GM18909 (cell line): ENCODE measurements at regions not wholly inside any gene's neighbourhood (a gene's known extent, or its start where the extent isn't known, plus 50 kb on each side); places are given as distances from the start of the nearest gene placed in this dataset.

Source experiments
- ATAC-seq: cut with Tn5 transposase; IDR thresholded peaks from one replicate; pipeline ENCODE4 v1.9.1; 2021; ENCODE audit warnings: mild to moderate bottlenecking; ENCODE audit not compliant: unreplicated experiment, poor library complexity

DNA sequence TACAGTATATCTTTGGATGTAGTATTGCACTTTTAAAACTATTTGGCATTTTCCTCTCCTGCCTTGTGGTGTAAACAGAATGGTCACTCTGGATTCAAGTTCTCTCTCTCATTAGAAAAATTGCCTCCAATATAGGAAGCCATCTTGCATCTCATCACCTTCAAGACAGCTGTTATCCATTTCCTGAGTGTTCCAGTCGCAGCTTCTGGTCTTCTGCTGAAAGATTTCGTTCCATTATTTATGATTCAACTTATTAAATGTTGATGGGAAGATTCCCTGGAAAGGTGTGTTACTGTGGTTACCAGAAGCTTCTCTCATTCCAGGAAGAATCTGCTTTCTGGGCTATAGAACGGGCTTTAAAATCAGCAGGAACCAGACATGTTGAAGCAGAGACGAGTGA lies 568.3 kb upstream of the SLIT2 start:
- no peak for ATAC-seq

DNA sequence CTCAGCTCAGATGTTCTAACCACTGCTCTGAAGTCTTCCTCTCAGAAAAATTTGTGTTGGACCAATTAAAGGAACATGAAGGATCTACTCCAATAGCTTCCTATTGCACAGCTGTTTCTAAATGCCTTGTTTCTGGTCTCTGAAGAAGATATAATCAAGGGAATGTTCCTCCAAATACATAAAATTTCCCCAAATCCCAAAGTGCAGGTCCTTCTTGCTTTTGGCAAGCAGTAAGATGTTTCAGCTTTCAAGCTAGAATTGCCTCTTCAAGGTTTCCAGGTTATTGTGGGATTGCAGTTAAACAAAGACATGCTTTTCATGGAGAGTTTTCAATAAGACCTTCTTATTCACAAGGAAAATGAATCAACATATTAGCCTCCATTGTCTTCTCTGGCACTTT lies 574.5 kb upstream of the SLIT2 start:
- ATAC-seq, result no peak

DNA sequence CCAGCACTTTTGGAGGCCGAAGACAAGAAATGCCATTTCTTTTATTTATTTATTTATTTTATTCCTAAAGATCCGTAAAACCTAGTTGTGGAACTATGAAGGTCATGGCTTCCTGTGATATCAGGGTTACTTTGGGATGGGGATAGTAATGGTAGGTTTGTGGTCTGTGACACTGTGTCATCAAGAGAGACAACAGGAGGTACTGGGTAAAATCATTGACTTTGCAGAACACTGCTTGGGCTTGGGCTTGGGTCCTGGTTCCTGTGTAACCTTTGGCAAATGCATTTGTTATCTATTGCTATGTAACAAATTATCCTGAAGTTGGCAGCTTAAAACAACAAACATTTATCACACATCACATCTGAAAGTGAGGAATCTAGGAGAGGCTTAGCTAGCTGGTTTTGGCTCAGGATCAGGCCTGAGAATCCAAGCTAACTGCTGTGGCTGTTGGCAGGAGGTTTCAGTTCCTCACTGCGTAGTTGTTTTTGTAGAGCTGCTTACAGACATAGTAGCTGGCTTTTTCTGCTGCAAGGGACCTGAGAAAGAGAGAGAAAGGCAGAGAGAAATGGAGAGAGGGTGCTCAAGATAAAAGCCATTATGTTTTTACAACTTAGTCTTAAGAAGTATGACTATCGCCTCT lies 576.4 kb upstream of the SLIT2 start:
- no peak for ATAC-seq

DNA sequence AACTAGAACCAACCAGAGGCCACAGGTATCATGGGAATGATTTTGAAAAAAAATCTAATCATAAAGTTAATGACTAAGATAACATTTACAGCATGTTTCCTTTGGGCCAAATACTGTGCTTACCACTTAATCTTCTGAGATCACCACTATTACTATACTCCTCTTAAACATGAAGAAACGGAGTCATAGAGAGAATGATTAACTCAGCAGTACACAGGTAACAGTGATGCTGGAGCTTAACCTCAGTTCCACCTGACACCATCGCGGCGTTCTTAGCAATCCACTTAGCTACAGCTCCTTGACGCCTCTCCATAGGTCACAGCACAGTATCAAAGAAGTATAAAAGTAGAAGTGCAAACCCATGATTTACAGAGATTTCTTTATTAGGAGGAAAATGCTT lies 592.6 kb upstream of the SLIT2 start:
- no peak for ATAC-seq

DNA sequence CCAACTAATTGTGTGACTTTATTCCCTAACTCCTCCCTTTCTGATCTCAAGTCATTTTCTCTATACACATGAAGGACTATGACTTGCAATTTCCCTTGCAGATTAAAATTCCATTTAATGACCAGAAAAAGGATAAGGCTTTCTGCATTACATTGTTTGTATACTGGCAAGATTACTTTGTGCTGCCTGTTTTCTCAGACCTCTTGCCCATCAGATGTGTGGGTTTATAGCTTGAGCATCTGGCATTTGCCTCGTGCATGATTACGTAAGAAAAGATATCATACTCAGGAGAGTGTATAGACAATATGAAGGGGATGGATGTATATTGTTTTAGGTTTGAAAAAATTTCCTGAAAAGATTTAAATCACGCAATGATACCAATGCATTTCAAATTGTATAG lies 593.8 kb upstream of the SLIT2 start:
- ATAC-seq, result no peak

DNA sequence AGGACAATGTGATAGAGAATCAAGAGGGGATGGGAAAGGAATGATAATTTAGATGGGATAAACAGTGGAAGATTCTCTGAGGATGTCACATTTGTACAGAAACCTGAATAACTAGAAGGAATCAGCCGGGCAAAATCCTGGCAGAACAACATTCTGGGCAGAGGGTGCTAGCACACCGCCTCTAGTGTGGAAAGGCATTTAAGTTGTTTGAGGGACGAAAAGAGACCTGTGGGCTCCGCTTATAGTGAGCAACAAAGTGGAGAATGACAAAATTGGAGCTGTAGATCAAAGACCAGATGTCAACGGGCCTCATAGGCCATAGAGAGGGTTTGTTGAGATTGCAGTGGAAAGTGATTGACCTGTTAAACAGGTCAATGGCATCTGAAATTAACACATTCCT lies 596.0 kb upstream of the SLIT2 start:
- no peak for ATAC-seq

DNA sequence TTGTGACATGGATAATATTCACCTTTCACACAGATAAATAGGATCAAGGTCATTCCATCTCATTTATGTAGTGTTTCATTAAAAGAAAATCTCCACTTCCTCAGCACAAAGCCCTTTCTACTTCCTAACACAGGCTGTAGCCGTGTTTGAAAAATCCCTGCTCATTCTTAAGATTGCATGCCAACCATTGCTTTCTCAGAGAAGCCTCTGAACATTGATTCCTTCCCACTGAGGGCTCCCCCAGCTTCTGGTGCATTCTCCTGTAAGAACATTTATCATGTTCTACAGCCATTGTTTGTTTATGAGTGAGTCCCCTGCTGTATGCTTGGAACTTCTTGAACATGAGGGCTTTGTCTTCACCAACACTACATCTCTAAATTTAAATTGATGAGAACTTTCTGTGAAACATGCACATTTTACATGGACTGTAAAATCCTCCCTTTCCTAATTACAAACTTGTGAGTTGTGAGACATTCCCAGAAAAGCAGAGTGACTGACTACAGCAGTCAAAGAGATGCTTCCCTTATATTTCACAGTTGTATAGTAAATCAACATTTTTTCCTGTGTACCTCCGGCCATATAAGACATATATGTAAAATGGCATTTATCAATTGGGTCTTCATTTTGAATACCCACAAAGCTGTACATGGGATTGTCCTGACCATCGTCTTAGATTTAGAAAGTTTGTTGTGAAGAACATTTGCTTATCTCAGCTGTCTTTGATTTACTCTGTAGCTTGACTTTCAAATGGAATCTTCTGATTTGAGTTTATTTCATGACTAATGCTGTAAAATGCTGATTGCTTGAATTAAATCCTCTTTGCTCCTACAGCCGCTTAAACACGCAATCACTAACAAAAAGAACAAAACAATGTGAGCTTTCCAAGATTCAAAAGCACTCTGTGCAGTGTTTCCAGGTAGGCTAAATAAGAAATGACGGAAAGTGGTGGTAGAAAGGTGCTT lies 600.5 kb upstream of the SLIT2 start:
- no peak for ATAC-seq

DNA sequence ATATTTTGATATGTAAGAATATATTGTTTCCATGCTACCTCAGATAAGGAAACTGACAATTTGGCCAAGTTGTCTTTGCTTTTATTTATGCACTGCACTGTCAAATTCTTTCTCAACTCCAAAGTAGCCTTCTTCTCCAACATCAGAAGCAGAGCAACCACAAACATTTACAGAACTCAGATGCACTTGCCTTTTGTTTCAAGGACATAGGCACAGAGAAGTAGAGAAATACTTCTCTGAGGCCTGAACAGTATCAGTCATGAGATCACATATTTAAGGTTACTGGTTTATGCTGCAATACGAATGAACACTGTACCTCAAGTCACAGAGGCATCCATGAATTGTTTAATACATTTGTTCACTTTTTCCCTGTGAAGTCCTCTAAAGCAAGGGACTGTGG lies 606.1 kb upstream of the SLIT2 start:
- ATAC-seq, result no peak

DNA sequence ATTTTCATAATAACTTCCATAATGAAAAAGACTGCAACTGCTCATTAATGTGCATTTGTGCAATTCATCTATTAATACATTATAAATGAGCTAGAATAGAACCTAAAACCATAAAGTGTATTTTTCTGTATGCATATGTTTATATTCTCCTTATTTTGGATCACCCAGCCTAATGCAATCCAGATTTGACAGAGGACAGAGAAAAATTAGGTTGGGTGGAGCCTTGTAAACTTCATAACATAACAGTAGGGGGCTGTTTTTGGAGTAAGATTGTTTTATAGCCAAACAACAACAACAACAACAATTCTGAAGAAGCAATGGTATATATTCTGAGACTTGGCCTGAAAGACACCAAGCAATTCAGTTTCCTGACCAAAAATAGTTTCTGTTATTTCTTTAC lies 615.3 kb upstream of the SLIT2 start:
- no peak for ATAC-seq

DNA sequence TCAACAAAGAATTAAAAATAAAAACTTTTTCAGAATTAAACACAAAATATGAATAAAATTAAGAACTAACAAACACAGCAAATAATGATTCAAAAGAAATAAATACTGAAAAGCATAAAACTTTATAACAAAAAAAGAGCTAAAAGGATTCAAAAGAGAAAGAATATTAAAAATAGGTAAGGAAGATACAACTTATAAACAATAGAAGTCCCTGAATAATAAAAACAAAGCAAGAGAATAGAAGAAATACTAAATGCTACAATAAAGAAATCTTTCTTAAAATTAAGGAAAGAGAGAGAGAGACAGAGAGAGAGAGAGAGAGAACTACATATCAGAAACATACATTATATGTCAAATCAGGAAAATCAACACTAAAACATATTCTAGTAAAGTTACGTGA lies 619.9 kb upstream of the SLIT2 start:
- no peak for ATAC-seq

DNA sequence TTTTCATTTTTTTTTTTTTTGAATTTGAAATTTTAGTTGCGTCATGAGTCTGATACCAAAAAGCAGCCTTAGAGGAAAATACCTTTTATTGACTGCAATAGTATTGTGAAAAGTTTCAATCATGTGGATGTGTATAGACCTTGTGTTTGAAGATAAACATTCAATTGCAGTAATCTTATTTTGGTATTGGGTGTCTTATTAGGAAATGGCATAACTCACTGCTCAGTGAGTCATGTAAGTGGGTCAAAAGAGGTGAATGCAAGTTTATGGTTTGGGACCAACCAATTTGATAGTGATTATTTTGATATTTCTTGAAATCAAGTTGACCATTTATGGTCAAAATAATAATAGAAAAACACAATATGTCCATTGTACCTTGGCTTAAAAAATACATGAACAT lies 627.8 kb upstream of the SLIT2 start:
- no peak for ATAC-seq

DNA sequence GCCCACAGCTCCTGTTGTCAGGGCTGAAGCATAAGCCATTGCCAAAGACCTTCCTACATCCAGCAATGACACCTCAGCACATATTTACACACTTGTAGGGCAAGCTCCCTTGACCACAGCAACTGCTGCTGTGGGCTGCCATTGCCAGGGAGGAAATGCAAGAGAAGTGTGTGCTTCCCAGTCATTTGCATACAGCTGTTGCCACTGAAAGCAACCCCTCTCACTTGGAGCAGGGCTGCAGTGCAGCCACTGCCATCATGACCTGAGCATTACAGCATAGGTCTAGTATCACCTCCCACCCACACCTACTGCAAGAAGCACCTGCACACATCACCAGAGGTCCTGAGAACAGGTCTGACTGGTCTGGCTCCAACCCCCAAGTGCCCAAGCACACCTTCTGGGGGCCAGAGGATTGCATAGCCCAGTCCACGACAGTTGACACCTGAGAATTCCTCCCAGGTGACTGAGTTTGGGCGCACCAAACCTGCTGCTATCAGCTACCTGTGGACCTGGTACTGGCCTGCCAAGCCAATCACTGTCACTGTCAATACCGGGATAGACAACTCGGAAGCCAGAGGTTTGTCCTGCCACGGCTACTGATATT lies 636.5 kb upstream of the SLIT2 start:
- ATAC-seq, result no peak

DNA sequence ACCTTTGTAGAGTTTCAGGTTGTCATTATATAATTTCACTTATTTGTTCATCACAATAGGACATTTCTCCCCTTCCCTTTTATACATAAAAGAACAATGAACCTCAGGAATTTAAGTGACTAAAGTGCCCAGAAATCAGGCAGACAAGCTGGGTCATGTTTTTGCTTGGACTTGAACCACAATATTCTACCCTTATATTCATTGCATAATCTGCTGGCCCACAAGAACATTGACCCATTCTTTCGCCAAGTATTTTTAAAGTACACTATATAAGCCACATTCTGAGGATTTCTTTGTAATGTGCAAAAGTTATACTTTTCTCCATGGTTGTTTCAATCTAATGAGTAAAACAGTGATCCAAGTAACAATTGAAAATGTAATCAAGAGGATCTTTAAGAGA lies 637.5 kb upstream of the SLIT2 start:
- no peak for ATAC-seq

DNA sequence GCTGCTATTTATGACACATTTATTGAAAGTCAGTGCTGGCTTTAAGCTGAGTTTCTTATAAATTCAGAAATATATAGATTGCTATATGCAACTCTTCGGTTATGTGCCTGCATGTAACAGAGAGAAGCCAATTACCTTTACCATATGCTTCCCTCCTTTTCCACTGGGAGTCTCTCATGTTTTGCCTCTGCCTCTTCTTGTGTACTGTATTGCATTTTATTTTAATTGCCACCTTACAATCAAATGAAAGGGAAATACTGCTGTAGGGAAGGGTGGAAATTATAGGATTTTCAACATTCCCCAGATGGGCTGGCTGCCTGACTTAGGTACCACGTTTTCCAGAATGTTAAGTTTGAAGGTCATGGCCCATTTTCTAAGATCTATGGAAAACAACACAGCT lies 655.4 kb upstream of the SLIT2 start:
- ATAC-seq, result no peak

DNA sequence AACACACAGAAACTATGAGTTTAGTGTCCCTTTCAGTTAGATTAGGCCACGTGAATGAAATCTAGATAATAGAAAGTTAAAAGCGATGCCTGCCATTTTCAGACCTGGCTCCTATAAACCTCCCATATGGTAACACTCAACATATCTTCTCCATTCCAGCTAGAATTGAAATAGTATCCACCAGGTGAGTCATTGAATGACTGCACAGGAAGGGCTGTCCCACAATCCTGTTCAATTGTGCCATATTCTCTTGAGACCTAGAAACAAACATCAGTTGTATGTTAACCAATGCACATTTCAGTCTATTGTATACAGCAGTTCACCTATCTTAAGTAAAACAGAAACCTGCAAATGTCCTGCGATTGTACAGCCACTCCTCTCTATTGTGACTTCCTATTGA lies 659.3 kb upstream of the SLIT2 start:
- no peak for ATAC-seq

DNA sequence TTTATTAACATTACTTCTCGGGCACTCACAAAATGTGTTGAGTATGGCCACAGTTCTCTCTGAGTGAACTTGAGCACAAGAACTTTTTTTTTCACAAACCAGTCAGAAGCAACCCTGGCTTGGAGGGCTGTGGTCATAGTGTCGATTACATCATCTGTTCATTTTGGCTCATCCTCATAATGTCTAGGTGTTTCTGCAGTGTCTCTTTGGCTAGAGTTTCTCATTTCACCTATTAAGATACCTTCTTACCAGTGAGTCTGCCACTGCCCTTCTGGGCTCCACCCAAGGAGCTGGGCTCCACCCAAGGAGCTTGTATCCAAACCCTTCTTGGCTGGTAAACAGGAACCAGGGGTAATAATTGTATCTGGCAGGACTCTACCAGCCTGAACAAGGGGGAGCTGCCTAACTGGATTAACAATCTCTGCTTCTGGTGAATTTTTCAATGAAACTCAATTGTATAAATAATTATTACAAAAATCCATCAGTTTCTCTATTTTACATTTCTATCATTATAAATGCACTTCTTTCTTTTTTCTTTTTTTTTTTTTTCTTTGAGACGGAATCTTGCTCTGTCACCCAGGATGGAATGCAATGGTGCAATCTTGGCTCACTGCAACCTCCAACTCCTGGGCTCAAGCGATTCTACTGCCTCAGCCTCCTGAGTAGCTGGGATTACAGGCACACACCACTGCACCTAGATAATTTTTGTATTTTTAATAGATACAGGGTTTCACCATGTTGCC lies 667.7 kb upstream of the SLIT2 start:
- ATAC-seq, result no peak

DNA sequence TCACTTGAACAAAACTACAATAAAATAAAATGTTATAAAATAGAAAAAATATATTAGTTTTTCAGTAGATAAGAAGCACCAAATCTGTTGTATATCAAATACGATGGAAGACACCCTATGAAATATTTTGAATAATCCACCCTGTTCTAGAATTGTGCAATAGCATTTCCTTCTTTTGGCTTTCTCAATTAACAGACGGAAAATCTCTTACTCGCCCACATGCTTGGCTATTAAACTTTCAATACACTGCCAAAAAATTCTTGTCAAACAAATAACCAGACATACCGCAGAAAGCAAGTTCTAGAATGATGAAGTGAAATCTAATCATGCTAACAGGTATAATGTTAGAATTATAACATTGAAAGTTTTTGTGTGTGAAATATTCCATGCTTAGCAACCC lies 671.6 kb upstream of the SLIT2 start:
- no peak for ATAC-seq

DNA sequence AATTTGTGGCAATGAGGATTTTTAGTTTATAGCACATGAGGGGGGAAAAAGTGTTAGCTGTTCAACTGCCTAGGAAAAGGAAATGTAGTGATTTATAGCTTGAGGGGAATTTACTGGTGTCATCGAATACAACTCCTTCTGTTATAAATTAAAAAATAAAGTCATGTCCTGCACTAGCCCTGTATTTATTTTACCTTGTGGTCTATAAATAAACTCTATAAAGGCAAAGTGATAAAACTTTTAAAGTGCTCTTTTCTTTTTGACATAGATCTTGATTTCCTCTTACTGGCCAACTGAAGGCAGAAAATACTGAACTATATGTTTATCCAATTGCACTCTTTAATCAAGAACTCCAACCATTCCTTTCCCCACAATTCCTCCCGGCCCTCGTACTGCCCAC lies 672.1 kb upstream of the SLIT2 start:
- ATAC-seq, result no peak

DNA sequence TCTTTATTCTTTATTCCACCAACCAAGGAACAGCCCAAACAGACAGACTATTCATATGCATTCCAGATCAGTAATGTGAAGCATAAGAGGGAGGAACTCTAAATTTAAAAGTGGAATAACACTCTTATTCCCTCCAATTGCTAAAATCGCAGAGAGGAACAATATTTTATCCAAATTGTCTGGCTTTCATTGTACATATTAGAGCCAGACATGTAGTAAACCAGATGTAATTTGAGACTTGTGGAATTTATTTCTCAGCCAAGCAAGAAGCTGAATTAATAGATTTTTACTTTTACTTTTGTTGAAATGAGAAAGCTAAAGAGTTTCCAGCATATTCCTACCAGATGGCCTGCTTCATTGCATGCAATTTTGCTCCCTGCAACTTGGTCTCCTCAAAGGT lies 674.6 kb upstream of the SLIT2 start:
- no peak for ATAC-seq

DNA sequence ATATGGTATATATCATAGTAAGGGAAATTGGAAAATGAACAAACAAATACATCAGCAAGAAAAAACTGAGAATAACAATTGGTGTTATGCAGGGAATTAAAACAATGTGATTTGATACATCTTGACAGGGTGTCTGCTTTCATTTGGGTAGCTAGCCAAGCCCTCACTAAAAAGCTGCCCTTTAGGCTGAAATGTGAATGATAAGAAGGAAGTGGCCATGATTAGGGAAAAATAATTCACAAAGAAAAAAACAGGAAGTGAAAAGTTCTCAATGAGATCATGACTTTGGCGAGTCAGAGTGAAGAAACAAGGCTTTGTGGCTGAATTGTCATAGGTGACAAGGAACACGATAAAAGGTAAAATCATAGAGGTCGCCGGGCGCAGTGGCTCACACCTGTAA lies 675.8 kb upstream of the SLIT2 start:
- ATAC-seq, result no peak

DNA sequence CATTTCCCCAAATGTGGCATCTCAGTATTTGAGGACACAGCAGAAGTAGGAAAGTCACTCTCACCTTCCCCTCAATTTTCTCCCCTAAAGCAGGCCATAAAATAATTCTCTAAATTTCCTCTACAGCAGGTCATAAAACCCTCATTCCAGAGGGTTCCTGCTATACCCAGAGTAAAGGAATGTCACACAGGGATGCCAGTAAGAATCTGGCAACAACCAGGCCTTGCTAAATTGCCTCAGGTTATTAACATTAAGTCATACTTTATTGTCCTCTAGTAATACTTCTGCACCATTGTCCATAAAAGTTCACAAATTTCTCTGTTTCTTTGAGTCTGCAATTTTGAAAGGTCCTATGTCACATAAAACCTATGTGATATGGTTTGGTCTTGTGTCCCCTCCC lies 685.7 kb upstream of the SLIT2 start:
- ATAC-seq, result no peak
